GM19025 (cell line): ENCODE measurements at regions not wholly inside any gene's neighbourhood (a gene's known extent, or its start where the extent isn't known, plus 50 kb on each side); places are given as distances from the start of the nearest gene placed in this dataset.

Experiments
- ATAC-seq: cut with Tn5 transposase; IDR thresholded peaks from one replicate; pipeline ENCODE4 v1.9.1; 2021; ENCODE audit warnings: mild to moderate bottlenecking, low read depth, moderate library complexity; ENCODE audit not compliant: unreplicated experiment

GRCh38 chr5:89044674-89045200, 161.8 kb upstream of the MEF2C start:
- ATAC-seq, result no peak

- no peak for ATAC-seq
Observed at GRCh38 chr5:89043676-89044075, 160.7 kb upstream of the MEF2C start.

- no peak for ATAC-seq
Observed at GRCh38 chr5:89042746-89043145, 159.8 kb upstream of the MEF2C start.

DNA sequence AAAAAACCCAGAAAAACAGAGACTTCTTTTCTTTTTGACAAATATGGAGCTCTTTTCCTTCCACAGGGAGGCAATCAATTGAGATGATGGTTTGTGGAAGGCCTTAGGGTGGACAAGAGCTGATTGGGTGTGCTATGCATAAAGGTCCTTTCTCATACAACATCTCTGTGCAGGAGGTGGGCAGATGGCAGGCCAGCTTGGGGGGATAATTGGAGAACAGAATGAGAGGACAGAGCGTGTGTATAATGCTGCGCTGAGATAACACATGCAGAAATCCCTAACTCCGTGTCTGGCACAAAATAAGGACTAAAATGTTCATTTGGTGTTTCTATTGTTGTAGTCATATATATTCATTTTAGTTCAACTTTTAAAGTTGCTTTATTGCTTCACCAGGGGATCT, 159.0 kb upstream of the MEF2C start:
- no peak for ATAC-seq

DNA sequence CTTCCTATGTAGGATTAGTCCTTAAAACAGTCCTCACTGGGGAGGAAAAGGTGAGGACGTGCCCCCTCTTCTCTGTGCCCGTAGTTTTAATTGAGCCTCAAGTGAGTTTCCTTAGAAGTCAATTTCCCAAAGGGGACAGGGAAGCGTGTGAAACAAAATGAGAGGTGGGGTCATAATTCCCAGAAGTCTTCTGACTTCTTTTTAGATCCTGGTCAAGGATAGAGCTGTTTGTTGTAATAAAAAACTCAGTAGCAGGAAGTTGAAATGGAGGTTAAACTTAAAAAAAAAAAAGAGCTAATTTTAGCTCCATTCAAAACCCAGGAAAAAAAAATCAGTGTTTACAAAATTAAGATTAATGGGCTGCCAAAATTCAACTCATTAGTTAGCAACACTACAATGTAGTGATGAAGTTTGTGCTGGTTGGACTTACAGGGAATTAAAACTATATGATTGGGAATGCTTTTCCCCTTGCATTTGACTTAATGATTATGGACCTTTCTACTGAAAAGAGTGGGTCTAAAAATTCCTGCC, 158.3 kb upstream of the MEF2C start:
- no peak for ATAC-seq

- no peak for ATAC-seq
Observed at GRCh38 chr5:89036704-89037489, 153.9 kb upstream of the MEF2C start.

DNA sequence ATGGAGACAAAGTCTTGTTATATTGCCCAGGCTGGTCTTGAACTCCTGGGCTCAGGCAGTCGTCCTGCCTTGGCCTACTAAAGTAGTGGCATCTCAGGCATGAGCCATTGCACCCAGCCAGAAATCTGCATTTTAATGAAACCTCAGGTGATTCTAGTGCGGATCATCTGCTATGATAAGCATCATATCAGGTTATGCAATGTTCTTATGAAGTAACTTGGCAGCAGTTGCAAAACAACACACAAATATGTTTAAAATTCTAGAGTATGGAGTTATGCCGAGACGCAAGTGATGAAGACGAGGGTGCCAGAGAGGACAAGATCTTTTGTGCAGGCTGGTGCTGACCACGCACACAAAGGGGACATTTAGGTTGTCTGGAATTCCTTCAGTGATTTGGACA, 153.2 kb upstream of the MEF2C start:
- ATAC-seq, result no peak

DNA sequence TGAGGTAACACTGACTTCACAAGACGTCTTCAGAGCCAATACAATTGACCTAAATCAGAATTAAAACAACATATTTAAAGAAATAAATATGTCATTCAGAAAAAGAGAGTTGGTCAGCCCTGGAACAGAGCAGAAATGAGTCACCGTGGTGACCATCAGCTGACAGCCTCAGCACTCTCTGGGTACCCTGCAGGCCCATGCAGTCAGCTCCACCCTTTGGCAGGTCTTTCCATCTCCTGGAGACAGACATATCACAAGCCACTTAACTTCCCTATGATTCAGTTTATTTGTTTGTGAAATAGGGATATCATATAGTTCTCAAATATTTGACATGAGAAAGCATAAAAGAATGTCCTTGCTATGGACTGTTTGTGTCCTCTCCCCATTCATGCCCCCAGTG, 151.6 kb upstream of the MEF2C start:
- peak; percentile 85 for ATAC-seq

- no peak for ATAC-seq
Observed at GRCh38 chr5:89030798-89031197, 147.8 kb upstream of the MEF2C start.

DNA sequence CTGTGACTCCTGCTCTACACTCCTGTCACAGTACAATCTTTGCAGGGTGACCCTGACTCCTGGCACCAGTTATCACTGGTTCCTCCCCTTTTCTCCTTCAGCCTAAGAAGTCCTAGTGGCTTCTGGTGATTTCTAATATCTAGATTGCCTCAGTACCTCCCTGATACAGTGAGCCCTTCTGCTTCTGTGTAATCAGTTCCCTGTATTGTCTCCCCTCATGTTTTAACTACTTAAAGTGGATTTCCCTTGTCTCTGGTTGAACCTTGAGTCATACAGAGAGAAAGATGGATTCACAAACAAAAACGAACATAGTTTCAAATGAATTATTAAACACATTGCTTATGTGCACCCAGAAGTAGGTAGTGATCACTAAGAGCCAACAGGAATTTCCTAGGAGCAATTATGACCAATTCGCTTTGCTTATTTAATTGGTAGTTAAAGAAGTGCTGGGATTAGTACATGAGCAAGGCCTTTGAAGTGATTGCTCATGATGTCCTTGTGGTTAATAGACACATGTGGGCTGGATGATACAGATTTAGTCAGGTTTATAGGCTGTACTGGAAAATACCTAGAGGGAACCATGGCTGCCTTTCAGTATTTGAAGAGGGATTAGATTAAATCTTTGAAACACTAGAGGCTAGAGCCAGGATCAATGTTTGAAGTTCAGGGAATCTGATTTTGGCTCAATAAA, 145.8 kb upstream of the MEF2C start:
- ATAC-seq, result no peak

DNA sequence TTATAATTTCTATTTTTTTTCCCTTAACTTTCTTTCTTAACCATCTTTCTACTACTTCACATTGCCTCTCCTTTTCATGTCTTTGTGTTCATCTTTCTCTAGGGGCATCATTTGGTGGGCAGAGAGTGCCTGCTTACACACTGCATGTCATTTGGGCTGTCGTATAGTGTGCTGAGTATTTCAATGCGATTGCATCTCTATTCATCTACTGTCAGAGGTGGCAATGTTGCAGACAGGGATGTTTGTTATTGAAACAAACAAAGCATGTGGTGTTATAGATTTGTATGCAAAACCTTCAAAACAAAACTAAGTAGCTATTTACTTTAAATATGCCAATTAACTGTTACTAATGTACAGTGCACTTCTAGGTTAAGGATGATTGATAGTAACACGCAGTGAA, 141.1 kb upstream of the MEF2C start:
- no peak for ATAC-seq

- no peak for ATAC-seq
Observed at GRCh38 chr5:89020926-89021610, 138.1 kb upstream of the MEF2C start.

DNA sequence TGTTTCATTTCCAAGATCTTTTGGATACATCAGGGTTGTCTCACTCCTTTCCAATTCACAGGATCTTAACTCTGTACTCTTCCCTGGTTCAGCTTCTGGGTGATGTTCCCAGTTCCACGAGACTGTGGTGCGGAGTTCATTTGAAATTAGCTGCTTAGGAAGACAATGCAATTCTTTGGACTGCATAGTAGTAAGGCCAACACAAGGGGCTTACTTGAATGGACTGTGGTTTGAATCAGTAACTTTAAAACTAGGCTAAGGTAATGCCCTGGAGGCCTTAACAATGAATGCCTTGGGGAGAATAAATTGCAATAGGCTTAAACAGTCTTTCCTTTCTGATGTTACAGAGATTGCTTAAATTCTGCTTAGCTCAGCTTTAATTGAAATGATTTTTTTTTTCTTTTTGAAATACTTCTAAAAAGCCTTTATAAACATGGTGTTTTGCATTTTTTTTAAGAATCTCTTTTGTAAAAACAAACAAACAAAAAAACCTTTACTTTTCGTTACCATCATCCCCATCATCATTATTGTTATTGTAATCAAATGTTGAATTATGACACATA, 133.8 kb upstream of the MEF2C start:
- ATAC-seq, result no peak

DNA sequence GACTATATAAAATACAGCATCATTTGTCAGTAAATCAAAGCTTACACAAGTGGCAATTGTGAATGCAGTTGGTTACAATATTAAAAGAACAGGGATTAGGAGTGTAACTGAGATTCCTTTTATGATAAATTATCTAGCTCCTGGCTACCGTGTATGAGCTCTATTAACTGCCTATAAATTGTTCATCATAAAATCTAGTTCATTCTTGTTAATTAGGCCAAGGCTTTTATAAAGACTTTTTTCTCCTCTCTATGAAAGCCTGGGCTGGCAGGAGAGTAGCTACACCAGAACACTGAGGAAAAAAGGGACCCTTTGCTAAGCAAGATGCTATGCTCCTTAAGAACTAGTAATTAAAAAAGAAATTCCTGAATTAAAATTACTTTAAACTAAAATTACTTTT, 132.4 kb upstream of the MEF2C start:
- no peak for ATAC-seq

- no peak for ATAC-seq
Observed at GRCh38 chr5:89011778-89012711, 129.1 kb upstream of the MEF2C start.

DNA sequence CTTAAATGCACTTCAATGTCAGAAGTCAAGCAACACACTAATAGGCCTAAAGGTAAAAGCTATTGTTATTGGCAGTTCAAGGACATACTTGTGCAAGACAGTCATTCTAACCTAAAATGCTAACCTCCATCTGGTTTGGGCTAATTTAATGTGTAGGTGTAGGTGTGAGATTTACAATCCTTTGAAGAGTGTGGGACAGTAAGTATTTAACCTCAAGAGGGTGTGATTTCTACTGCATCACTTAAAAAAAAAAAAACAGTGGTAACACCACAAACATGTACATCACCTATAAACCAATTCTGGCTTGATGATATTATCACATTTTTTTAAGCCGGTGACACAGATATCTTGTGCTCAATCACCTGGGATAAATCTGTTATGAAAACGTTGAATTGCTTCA, 127.5 kb upstream of the MEF2C start:
- ATAC-seq, result no peak

DNA sequence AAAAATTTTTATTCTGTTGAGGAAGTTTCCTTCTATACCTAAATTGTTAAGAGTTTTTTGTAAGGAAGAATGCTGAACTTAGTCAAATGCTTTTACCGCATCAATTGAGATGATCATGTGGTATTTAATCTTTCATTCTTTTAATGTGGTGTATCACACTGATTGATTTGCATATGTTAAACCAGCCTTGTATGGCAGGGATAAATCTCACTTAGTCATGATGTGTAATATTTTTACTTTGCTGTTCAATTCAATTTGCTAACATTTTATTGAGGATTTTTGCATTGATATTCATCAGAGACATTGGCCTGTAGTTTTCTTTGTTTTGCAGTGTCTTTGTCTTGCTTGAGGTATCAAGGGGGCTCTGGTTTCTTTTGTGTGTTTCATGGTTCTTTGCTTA, 125.3 kb upstream of the MEF2C start:
- no peak for ATAC-seq

DNA sequence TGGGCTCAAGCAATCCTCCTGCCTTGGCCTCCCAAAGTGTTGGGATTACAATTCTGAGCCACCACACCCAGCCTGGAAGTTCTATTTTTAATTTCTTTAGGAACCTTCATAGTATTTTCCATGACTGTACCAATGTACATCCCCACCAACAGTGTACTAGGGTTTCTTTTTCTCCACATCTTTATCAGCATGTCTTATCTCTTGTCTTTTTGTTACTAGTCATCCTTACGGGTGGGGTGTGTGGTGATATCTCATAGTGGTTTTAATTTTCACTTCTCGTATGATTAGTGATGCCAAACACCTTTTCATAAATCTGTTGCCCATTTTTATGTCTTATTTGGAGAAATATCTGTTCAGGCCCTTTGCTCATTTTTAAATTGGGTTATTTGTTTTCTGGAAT, 123.0 kb upstream of the MEF2C start:
- no peak for ATAC-seq

DNA sequence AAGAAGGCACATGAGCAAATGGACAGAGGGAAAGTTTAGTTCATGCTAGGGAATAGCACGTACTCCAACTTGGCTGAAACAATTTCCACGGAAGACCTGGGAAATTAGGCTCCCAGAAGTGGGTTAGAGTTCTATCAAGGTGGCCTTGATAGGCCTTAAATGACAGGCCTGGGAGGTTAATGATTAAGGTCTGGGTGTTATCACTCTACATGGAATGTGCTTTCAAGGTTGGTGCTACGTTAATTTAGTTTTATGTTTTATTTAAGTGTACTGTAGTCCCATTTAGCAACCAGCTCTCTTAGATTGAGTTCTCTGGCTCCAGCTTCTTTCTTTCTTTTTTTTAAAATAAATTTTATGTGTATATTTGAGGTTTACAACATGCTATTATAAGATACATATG, 121.4 kb upstream of the MEF2C start:
- no peak for ATAC-seq

- no peak for ATAC-seq
Observed at GRCh38 chr5:89003563-89004036, 120.6 kb upstream of the MEF2C start.
